ENCODE measurements at regions not wholly inside any gene's neighbourhood (a gene's known extent, or its start where the extent isn't known, plus 50 kb on each side); places are given as distances from the start of the nearest gene placed in this dataset.

- no peak for TF ChIP-seq POLR2A (IDR thresholded peaks at IDR 0.05)
- TF ChIP-seq CTCF (IDR thresholded peaks at IDR 0.05), result no peak
Measured at GRCh38 chr1:244201750-244202149, 150.7 kb downstream of the ZBTB18 start.

All from lower leg skin (tissue), 3 donors.